ENCODE measurements at regions not wholly inside any gene's neighbourhood (a gene's known extent, or its start where the extent isn't known, plus 50 kb on each side); places are given as distances from the start of the nearest gene placed in this dataset.
"Not testable (repeated sequence)": the region's sequence is repeated elsewhere in the genome, so short reads cannot be mapped to it uniquely, and the experiment has no call there.

DNA sequence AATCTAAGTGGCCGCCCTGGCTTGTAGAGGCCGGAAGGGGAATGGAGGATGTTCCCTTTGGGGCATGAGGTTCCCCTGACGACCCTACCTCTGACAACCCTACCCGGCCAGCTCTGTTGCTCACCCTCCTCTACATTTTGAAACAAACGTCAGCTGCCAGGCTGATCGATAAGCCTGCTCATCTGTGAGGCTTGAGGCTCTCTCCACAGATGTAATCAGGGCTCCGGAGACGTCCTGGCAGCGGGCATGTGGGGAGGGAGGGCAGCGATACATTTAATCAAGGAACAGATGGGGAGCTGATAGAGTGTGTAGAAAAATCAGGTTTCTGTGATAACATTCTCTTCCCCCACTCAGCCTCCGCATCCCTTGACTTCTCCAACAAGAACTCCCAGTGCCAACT lies 212.3 kb upstream of the SDK2 start:
- no peak for DNase-seq

DNA sequence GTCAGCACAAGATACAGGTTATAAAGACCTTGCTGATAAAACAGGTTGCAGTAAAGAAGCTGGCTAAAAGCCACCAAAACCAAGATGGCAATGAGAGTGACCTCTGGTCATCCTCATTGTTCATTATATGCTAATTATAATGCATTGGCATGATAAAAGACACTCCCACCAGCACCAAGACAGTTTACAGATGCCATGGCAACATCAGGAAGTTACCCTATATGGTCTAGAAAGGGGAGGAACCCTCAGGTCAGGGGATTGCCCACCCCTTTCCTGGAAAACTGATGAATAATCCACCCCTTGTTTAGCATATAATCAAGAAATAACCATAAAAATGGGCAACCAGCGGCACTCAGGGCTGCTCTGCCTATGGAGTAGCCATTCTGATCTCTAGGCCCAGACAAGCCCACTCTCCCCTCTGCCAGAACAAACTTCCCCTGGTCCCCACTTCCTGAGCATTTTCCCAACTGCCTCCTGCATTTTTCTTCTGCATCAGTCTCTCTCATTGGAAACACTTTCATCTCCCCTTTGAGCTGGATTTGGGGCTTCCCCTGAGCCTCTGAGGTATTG lies 215.3 kb upstream of the SDK2 start:
- DNase-seq = not testable (repeated sequence)

DNA sequence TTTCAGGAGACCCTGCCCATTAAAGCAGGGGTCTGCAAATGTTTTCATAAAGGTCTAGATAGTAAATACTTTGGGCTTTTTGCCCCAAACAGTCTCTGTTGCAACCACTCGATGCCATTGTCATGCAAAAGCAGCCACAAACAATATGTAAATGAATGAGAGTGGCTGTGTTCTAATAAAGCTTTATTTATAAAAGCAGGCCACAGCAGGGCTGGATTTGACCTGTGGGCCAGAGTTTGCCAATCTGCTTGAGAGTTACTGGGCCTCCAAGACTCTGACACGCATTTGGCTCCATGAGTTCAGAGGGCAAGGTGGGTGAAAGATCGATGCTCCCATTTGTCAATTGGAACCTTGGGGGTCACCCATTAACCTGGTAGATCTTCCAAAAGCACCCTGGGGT lies 217.3 kb upstream of the SDK2 start:
- no peak for DNase-seq

DNA sequence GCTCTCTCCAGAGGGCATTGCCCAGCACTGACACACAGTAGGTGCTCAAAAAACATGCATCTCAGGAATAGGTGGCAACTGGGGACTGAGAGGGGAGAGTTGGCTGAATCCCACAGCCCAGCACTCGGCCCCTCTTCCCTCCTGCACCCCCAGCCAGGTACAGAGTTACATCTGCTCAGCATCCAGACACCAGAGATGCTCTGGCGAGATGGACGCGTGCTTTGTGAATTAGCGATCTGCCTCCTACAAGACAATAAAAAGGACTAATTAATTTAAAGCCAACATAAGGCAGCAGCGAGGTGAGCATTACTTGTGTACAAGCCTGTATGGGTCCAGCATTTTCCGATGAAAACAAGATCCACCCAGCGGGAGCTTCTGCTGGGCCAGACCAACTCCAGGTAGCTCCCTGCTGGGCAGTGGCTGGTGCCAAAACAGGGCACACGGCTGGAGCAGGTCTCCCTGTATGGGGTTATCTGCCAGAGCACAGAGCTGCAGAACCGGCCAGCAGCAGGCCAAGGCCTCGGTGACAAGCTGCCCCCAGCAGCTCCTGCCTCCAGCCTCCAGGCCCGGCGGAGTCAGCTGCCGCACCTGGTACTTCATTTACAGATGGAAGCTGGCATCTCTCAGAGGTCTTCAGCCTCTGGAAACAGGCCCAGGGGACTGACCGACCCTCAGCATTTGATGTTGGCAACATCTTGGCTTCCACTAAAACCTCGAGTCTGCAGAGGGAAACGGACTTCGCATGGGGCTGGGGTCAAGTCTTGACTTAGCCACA lies 219.7 kb upstream of the SDK2 start:
- no peak for DNase-seq

DNA sequence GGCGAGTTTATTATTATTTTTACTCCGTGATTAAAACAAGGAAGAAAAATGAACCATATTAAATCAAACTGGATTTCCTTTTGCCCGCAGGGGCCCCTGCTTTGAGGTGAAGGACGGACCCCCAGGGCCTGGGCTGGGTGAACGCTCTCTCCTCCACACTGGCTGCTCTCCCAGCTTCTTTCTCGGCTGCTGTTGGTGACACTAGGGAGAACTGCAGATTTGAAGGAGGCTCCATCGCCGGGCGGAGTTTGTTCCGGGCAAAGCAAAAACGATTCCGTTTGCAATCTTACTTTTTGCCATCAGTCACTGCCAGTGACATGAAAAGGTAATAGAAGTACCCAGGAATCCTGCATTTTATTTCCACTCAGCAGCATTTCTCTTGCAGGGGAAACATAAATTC lies 221.6 kb upstream of the SDK2 start:
- DNase-seq = no peak

DNA sequence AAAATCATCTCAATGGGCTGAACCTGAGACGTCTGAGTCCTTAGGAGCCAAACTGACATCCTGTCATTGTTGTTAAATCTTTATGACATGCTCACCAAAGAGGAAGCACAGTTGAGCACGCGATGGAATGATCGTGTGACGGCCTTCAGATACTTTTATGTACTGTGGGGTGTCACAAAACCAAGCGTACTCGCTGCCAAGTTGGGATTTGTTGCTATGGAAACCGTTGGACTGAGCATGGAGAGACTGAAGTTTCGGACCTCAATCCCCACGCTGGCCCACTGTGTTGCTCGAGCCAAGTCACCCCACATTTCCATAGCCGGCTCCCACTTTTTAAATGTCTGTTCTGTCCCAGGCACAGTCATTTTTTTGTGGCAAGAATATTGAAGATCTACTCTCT lies 222.8 kb upstream of the SDK2 start:
- DNase-seq = no peak

DNA sequence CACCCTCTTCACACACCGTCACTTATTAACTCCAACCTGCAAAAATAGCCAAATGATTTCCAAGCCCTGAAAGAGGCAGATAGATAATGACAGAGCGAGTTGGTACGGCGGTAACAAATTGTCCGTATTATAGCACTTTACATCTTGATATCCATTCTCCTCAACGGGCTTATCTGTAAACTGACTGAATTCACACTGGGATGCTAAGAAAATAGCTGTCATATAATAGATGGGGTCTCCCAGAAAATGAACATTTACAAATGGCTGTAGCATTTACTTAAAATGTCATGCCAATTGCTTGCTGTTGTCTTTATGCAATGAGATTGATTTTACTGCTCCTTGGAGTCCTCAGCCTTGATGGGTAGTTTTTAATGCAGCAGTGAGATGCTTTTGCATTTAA lies 225.8 kb upstream of the SDK2 start:
- DNase-seq = no peak

DNA sequence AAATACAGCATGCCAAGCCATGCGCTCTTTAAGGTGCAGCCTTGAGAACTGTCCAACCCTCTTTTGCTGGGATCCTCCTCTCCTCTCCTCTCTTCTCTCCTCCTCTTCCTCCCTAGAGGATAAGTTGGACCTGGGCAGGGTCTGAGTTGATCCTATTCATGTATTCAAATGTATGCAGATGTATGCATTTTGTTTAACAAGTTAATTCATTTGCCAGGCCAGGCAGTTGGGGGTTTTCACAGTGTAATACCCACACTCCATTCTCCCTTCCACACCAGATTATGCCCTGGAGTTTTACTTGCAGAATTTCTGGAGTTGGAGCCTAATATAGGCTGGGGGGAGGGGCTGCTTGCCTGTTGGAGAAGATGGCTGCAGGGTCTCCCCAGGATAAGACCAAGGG lies 226.2 kb upstream of the SDK2 start:
- no peak for DNase-seq

DNA sequence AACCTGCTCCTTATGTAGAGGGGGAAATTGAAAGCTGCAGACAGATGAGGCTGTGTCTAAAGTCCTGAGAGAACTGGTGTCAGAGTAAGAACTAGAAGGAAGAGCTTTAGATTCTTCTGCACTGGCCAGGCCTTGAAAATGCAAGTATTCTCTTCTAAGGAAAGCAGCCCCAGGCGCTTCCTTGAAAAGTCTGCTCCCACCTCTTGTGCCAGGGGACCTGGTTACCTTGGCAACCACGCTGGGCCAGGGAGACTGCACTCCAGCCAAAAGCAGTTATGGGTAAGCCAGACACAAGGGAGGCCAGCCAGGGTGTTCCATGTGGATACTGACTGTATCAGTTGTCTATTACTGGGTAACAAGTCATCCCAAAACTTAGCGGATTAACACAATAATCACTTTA lies 228.6 kb upstream of the SDK2 start:
- DNase-seq = no peak

DNA sequence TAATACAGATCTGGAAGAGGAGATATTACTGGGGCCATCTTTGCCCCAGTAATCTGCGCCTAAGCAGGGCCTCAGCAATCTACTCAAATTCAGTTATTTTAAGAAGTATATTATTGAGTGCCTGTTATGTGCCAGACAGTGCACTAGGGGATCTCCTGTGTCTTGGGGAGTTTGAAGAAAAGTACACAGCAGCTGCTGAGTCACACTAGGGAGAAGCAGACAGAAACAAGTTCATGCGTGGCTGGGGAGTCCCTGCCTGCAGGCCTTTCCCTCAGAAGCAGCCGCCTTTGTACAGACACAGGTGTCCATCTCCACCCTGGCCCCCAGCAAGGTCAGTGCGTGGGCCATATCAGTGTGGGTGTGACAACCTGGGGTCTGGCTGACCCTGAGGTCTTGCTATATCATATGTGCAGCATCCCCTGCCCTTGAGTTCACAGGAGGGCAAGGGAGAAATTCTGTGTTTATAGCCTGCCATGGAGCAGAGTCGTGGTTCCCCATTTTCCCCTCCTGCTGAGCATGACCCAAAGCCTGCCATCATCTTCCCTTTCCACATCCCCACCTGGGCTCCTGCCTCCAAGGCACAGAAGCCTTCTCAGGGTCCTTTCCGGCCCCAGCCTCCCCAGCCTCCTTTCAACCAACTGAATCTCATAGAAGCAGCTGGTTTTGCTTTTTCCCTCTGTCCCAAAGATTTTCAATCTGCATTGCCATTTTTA lies 229.9 kb upstream of the SDK2 start:
- no peak for DNase-seq

DNA sequence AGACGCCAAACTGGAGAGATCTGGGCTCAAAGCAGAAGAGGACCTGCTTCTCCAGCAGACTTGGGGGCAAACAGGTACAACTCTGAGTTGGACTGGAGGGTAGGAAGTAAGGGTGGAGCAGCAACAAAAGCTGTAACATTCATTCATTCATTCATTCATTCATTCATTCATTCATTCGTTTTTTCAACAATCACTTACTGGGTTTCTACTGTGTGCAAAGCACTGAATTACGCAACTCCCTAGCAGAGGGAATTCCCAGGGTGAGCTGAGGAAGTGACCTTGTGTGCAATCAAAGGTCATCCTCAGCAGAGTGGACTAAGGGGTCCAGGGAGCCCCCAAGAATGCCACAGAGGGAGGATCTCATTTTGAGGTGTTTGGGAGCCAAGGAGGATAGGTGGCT lies 231.1 kb upstream of the SDK2 start:
- no peak for DNase-seq

DNA sequence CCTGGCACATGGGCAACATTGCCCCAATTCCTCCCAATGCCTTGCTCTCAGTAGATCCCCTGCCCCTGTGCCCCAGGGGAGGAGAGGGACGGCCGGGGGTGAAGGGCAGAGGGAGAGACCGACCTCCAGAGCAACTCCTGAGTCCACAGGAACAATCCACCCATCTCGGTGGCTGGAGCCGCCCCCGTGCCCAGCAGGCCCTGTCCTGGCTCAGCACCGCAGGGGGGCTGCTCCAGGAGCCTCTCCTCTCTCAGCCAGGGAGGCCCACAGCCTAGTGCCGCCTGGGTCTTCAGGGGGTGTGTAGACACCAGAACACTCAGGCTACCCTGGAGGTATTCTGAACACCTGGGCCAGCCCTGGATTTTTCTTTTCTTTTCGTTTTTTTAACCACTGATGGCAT lies 233.7 kb upstream of the SDK2 start:
- no peak for DNase-seq

DNA sequence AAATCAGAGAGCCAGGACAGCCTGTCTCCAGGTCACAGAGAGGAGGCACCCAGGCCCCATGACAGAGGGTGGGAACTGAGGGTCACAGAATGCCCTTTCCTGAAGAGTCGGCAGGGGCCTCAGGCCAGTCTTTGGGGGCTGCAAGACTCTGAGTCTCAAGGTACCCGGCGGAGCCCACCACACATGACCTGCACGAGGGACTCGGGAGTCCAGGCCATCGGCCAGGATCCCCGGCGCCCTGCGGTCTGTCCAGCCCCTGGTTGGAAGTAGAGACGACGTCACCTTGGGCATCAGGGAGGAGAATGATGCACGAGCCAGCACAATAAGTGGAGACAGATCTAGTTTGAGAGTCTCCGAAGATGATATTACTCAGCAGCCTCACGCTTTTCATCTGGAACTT lies 234.7 kb upstream of the SDK2 start:
- DNase-seq = no peak

DNA sequence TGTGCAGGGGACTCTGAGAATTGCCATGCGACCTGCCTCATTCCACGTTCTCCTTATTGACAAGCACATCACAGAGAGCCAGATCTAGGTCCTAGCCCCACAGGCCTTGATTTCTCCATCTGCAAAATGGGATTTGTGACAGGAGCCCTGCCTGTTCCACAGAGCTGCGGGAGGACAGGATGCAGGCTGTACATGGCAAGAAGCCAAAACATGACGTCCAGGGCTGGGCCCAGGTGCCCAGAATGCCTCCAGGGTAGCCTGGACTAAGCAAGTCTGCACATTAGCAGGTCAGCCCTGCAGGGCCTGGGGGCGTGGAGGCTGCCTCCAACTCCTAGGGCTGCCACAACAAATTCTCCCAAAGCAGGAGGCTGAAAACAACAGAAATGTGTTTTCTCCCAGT lies 235.7 kb upstream of the SDK2 start:
- no peak for DNase-seq

DNA sequence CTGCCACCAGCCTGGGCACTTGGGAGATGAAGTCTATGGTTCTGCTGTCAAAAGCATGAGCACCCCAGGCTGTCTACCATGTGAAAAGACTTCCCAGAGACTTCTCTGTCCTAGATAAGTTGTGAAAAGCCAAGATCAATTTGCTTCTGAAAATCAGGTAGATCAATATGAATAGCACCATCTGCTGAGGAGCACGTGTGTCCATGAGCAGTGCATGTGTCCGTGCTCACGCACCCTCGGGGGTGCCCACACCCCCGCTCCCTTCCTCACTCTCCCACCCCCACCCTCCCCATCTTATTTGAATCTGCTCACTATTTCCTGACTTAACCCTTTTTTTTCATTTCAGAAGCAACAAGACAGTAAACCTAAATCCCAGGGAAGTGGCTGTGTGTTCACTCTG lies 238.3 kb upstream of the SDK2 start:
- DNase-seq = no peak

DNA sequence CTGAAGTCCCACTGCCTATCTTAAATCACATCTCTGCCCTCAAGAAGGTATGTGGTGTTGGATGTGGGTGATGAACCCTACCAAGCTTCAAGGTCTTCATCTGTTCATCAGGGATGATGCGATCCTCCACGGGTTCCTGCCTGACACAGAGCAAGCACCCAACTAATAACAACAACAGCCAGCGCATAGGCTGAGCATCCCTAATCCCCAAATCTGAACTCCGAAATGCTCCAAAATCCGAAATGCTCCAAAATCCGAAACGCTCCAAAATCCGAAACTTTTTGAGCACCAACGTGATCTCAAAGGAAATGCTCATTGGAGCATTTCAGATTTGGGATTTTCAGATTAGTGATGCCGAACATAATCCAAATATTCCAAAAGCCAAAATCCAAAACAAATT lies 238.9 kb upstream of the SDK2 start:
- DNase-seq = no peak

DNA sequence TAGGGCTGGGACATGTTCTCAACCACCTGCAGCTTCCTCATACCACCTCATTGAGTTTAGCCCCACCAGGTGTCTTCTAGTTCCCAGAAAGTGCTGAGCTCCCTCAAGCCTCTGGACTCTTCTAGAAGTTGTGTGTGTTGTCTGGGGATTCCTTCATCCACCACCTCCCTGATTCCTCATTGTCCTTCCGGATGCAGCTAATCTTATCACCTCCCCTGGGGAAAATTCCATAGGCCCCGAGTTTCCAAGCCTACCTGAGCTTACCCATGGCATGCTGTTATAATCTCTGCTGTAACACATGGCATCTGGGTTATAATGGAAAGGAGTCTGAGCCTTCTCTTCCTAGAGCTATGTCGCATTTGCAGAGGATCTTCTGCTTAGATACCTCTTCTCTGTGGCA lies 243.5 kb upstream of the SDK2 start:
- DNase-seq = no peak

DNA sequence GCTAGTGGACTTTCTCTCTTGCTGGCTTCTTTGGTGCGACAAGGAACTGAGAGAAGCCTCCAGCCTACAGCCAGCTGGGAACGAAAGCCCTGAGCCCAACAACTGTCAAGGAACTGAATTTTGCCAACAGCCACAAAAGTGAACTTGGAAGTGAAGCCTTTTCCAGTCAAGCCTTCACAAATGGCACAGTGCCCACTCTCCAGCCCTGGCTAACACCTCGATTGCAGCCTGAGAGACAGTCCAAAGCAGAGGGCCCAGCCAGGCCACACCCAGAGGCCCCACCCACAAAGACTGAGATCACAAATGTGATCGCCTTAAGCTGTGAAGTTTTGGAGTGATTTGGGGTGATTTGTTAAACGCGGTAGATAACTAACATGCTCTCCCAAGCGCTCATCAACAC lies 244.6 kb upstream of the SDK2 start:
- DNase-seq = no peak

DNA sequence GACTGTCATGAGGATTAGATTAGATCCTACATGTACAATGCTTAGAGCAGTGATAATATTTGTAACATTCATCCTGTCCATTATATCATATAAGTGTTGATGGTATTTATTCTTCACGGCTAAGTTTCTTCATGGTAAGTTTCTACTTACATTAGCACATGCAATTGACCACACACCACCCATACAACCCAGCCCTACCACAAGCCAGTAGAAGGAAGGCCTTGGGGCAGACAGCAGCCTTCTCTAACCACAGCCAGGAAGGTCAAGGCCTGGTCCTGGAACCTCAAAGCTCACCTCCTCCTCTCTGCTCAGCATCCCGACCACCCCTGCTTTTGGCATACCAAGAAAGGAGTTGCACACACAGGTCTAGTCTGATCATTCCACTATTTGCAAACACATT lies 245.2 kb upstream of the SDK2 start:
- DNase-seq = no peak

DNA sequence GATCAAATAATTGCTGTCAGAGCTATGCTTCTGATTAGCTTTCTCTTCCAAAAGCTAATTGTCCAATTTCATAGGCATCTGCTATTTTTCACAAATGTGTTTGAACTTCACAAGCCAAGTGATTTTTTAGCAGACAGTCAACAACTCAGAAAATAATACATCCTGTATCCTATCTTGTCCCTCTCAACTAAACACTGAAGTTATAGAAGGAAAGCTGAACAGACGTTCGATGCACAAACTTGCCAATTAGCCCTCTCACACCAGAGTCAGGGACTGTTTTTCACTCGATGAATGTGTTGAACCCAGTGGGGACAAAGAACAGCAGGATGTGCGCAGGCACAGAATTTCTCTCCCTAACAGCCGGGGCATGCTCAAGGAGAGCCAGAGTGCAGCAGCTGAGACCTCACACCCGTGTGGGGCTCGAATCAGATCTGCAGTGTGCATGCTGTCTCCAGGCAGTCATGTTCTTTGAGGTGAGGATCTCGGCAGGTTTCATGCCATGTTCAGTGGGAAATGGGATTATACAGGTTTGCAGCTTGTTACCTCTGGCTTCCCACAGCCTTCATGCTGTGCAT lies 246.7 kb upstream of the SDK2 start:
- no peak for DNase-seq

DNA sequence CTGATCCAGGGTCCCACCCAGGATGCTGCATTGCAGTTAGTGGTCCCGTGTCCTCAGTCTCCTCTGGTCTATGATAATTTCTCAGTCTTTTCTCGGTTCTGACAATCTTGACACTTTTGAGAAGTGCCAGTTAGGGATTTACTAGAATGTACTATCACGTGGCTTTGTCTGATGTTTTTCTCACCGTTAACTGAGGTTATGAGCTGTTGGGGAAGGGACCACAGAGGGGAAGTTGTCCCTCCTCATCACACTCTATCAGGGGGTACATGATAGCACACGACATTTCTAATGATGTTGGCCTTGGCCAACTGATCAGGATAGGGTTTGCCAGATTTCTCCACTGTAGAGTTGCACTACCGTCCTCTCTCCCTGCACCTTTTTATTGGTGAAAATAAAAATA lies 250.9 kb upstream of the SDK2 start:
- no peak for DNase-seq

DNA sequence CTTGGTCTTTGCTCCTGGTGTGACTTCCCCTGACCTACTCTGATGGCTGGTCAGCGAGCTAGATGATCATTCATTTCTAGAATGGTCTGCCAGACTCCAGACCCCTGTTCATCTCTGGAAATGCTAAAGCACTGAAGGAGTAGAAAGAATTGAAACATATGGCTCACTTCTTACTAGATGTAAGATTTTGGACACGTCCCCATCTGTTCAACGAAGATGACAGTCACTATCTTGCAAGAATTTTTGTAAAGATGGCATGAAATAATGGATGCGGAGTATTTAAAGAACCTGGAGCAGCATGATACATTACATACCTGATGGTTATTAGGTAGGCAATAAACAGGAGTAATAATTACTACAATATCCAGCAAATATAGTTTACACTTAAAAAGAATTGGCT lies 252.7 kb upstream of the SDK2 start:
- no peak for DNase-seq

DNA sequence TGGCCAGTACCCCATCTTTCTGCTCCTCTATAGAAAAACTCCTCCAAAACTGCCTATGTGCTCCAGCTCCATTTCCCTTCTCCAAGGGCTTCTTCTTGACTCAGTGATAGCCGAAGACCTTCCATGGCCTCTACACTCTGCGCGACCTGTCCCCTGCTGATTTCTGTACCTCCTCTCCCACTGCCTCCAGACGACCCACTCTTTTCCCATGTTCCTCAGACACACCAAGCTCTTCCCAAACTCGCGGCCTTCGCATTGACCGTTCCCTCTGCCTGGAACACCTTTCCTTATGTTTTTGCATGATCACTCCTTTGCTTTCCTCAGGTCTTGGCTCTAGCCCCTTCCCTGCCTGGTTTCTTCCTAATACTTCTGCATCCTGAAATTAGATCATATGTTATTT lies 255.6 kb upstream of the SDK2 start:
- no peak for DNase-seq

DNA sequence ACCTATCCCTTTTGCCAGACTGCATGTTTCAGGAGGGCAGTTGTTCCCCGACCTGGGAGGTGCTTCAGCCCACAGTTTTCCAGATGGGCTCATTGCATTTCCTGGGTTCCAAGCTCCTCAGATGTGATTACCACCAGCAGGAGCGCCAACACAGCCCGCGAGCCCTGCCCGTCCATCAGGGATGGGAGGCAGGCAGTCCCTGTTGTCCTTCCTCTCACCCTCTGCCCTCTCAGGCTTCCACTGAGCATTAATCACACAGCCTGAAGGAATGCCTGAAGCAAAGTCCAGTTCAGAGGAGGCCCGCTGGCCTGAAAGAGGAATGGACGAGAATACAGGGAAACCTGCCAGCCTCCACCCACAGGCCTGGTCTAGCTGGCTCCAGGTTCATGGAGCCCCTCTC lies 256.3 kb upstream of the SDK2 start:
- DNase-seq = no peak
